ENCODE measurements at regions not wholly inside any gene's neighbourhood (a gene's known extent, or its start where the extent isn't known, plus 50 kb on each side); places are given as distances from the start of the nearest gene placed in this dataset.

DNA sequence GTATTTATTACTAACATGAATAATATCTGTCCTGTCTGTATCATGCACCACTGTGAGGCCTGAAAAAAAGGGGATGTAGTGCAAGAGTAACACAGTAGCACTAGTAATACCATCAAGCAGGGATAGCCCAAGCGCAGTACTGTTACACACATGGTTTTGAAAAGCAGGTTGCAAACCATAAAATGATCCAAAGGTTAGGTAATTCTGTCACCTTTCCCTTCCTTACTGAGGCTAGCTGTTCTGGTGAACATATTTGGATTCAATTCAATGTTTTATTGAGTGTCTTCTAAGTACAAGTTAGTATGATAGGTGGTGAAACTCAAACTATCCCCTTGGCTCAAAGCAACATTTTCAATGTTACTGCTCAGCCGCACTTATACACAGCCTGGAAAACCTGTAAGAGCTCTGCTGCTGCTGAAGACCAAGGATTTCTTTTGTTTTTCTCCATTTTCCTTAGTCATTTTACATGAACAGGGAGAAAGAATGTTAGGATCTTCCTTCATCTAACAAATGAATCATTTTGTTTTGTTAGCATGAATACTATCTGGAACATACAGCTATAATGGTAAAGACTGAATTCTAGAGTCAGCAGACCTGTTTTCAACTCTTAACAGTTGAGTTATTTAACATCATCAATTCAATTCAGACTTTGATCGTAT, 102.5 kb upstream of the ITPRID2 start:
- Histone ChIP-seq H3K27me3 (no peaks in the 10 kb centered on the region), H3K4me1 (peaks cover 6% of the 10 kb centered on the region), H3K36me3 (no peaks in the 10 kb centered on the region), H3K4me3 (no peak overlapping the region), H3K27ac (no peak overlapping the region), H3K9me3 (no peaks in the 10 kb centered on the region)
- 97% methylated on average over 3 of the region's 3 CpGs for WGBS
- TF ChIP-seq POLR2A (IDR thresholded peaks at IDR 0.05) (no peak), POLR2AphosphoS5 (IDR thresholded peaks at IDR 0.05) (no peak), EP300 (IDR thresholded peaks at IDR 0.05) (no peak)
- TF ChIP-seq, protein P1, sequence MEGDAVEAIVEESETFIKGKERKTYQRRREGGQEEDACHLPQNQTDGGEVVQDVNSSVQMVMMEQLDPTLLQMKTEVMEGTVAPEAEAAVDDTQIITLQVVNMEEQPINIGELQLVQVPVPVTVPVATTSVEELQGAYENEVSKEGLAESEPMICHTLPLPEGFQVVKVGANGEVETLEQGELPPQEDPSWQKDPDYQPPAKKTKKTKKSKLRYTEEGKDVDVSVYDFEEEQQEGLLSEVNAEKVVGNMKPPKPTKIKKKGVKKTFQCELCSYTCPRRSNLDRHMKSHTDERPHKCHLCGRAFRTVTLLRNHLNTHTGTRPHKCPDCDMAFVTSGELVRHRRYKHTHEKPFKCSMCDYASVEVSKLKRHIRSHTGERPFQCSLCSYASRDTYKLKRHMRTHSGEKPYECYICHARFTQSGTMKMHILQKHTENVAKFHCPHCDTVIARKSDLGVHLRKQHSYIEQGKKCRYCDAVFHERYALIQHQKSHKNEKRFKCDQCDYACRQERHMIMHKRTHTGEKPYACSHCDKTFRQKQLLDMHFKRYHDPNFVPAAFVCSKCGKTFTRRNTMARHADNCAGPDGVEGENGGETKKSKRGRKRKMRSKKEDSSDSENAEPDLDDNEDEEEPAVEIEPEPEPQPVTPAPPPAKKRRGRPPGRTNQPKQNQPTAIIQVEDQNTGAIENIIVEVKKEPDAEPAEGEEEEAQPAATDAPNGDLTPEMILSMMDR (IDR thresholded peaks at IDR 0.05), result no peak
- no peak for DNase-seq (ENCODE audit: low spot score in 2 of 2)

DNA sequence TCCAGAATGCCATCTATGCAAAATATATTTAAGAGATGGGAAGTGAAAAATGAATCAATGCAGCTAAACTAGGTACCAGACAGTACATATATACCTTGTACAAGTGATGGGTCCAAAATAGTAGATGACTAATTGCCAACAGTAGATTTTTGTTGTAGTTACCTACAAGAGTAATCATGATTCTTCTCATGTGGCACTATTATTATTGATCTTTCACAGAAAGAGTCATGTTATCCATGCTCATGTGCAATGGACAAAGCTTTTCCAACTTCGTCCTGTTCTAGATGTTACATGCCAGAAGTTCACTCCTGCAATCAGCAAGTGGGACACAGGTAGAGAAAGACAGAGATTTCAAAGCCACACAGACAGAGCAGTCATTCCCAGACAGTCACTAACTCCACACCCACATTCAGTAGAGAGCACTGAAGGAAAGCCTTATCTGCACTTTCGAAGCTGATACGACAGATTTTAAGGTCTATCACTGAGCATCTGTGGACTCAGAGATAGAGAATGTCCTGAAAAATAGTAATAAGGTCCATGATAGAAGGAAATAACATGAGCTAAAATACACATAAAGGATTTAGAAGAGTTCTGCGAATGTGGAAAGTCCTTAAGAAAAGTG, 101.6 kb upstream of the ITPRID2 start:
- no peaks in the 10 kb centered on the region for H3K27me3 ChIP-seq
- WGBS, result 84% methylated on average over 4 of the region's 4 CpGs
- no peak overlapping the region for H3K27ac ChIP-seq
- DNase-seq (ENCODE audit: low spot score in 2 of 2), result no peak
- H3K4me1 ChIP-seq, result peaks cover 2% of the 10 kb centered on the region
- H3K36me3 ChIP-seq, result no peaks in the 10 kb centered on the region
- H3K4me3 ChIP-seq, result no peak overlapping the region
- no peaks in the 10 kb centered on the region for H3K9me3 ChIP-seq
- no peak for TF ChIP-seq POLR2A (IDR thresholded peaks at IDR 0.05)
- TF ChIP-seq, protein P1 (IDR thresholded peaks at IDR 0.05), result no peak

DNA sequence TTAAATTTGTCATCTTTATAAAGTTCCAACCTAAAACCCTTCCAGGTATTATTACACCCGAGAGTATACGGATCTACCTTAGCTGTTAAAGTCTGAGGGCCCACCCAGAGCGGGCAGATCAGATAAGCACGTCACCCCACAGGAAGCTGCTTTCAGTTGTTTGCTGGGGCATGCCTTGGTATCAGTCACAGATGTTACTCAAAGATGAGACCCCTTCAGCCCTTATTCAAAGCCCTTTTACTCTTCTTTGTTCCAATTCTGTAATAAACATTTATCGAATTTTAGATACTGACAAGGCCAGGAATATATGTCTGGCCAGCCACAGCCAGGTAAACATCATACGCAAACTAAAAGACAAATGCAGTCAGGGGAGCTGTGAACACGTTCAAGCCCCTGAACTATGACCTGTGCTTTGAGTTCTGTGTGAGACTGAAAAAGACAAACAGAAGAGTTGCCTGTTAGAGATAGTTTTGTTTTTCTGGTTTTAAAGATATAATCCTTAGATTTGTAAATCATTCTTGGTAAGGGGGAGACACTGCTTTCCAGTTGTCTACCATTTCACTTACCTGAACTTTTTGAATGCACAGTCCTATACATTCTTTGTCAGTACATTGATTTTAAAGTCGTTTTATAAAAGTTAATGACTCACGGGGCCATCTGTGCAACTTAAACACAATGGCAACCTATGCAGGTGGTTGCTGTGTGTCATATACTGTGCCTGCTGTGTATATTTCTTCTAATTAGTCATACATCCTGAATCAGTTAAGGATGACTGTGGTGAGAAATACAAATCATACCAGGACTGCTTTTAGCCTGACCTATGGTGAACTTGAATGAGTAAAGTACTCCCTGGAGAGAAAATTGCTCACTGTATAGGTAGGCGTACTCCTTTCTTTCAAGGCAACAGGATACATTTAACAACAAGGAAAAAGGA, 100.5 kb upstream of the ITPRID2 start:
- Histone ChIP-seq H3K27me3 (no peaks in the 10 kb centered on the region), H3K27ac (no peak overlapping the region), H3K36me3 (no peaks in the 10 kb centered on the region), H3K4me1 (peaks cover 2% of the 10 kb centered on the region), H3K9me3 (no peaks in the 10 kb centered on the region), H3K4me3 (no peak overlapping the region)
- WGBS, result 69% methylated on average over 10 of the region's 10 CpGs
- no peak for DNase-seq (ENCODE audit: low spot score in 2 of 2)
- TF ChIP-seq, protein P1 (IDR thresholded peaks at IDR 0.05), result no peak
- TF ChIP-seq POLR2A (IDR thresholded peaks at IDR 0.05) (no peak), EP300 (IDR thresholded peaks at IDR 0.05) (no peak), POLR2AphosphoS5 (IDR thresholded peaks at IDR 0.05) (no peak)

DNA sequence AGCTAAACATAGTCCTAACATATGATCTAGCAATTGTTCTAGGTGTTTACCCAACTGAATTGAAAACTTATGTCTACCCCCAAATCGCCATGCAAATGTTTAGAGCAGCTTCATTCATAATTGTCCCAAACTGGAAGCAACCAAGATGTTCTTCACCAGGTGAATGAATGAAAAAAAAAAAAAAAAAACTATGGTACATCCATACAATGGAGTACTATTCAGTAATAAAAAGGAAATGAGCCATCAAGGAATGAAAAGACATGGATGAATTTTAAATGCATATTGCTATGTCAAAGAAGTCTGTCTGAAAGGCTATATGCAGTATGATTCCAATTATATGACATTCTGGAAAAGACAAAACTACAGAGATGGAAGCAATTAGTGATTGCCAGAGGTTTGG, 98.6 kb upstream of the ITPRID2 start:
- no peaks in the 10 kb centered on the region for H3K27me3 ChIP-seq

More for the DNA sequence above, 98.6 kb upstream of the ITPRID2 start:
- Histone ChIP-seq H3K27ac (no peak overlapping the region), H3K4me3 (no peak overlapping the region), H3K4me1 (no peaks in the 10 kb centered on the region), H3K9me3 (no peaks in the 10 kb centered on the region), H3K36me3 (no peaks in the 10 kb centered on the region)
- WGBS, result 89% methylated on average over 1 of the region's 1 CpG
- DNase-seq (ENCODE audit: low spot score in 2 of 2), result no peak
- TF ChIP-seq, protein P1 (IDR thresholded peaks at IDR 0.05), result no peak
- TF ChIP-seq EP300 (IDR thresholded peaks at IDR 0.05), result no peak
- no peak for TF ChIP-seq POLR2AphosphoS5 (IDR thresholded peaks at IDR 0.05)
- TF ChIP-seq POLR2A (IDR thresholded peaks at IDR 0.05), result no peak

Data from suprapubic skin (tissue), 4 donors.